GM18517 (cell line): ENCODE measurements at regions not wholly inside any gene's neighbourhood (a gene's known extent, or its start where the extent isn't known, plus 50 kb on each side); places are given as distances from the start of the nearest gene placed in this dataset.

Source experiments
- ATAC-seq: cut with Tn5 transposase; IDR thresholded peaks from one replicate; pipeline ENCODE4 v1.9.1; 2021; ENCODE audit warnings: mild to moderate bottlenecking, moderate library complexity; ENCODE audit not compliant: unreplicated experiment

DNA sequence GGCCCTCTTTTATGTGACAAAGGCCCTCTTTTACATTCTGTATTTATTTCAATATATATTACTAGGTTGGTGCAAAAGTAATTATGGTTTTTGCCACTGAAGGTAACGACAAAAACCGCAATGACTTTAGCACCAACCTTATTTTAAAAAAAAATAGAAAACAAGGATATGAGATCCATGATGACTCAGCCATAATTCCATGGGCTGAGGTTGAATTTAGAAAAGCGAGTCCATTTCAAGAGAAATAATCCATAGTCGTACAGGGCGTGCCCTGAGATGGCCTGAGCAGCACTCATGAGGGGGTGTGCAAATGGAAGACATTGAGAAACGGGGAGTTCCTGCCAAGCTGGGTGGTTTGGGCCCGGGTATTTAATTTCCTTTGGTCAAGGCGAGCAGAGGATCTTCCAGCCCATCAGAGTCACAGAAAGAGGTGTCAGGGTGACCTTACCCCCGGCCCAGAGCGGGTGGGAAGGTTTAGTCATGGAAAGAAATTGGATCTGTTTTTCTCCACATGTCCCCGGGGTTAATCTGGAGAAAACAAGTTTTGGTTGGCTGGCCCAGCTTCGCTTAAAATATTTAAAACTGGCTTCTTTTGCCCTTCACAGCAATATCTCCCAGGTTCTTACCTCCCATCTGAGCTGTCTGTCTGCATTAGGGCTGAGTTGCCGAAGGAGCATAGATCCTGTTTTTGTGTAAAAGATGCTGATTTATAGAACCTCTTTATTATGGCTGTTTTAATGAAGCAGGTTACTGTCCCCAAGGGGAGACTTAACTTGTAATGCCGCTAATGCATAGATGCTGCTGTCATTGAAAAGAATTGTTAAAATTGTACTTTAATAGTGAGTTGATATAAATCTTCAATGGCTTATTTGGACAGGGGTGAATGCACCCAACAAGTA lies 255.6 kb downstream of the PREX1 start:
- no peak for ATAC-seq

DNA sequence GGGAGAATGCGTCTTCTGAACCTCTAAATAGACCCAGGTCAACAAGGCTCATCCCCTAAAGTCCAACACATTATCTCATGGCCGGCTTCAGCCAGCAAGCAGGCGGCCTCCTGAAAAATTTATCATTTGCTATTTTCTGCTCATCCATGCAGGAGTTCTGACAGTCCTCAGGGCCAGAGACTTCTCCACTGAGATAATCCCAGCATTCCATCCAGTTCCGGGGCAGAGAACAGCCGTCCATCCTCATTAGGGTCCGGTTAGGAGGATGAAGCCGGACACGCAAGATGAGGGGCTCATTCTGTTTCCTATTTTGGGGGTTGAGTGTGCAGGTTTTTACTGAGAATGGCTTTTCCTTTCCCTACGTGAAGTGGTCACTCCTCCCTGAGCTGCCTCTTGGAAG lies 258.1 kb downstream of the PREX1 start:
- no peak for ATAC-seq

DNA sequence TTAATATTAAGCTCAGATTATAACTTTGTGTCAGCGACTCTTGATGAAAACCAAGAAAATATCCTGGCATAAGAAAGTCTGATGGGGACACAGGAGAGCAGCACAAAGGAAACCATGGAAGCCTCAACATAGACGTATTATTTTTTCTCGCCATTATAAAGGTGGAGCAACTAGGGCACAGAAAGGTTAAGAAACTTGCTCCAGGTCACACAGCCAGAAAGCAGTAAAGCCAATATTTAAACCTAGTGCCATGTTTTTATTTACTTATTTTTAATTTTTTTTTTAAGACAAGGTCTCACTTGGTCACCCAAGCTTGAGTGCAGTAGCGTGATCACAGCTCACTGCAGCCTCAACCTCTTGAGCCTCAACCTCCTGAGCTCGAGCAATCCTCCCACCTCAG lies 259.3 kb downstream of the PREX1 start:
- ATAC-seq = no peak

DNA sequence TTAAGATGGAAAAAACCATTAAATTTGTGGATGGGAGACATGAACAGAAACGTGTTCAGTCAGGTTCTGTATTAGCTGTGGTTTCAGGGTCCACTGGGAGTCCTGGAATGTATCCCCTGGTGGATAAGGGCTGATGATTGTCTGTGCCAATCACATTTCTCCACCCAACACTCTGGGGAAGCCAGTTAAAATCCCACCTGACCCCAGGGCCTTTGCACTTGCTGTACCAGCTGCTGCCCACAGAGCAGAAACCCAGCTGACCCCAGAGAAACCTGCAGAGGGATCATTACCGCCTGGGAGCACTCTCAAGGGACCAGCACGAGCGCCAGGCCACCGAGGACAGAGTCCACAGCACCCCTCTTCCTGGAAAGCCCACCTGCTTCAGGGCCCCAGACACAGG lies 260.7 kb downstream of the PREX1 start:
- no peak for ATAC-seq

DNA sequence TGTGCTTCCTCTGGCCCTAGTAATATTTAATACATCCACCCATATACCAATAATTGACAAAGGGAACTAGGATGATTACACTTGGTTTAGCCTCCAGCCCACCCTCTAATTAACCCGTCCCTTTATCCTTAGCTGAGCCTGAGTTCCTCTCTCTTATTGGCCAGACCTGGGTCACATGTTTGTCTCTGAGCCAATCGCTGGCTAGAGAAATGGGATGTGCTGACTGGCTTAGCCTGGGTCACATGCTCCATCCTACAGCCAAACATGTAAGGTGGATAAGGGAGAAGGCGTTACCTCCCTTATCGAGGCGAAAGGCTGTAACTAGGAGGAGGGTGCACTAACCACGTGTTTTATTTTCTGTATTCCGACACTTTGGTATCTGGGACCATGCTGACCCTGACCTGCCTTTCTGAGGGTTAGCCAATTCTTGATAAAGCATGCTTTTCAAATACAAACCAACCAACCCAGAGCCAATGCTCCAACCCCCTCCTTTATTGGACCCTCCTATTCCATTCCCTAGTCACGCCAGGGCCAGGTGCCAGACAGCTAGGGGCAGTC lies 262.7 kb downstream of the PREX1 start:
- no peak for ATAC-seq

DNA sequence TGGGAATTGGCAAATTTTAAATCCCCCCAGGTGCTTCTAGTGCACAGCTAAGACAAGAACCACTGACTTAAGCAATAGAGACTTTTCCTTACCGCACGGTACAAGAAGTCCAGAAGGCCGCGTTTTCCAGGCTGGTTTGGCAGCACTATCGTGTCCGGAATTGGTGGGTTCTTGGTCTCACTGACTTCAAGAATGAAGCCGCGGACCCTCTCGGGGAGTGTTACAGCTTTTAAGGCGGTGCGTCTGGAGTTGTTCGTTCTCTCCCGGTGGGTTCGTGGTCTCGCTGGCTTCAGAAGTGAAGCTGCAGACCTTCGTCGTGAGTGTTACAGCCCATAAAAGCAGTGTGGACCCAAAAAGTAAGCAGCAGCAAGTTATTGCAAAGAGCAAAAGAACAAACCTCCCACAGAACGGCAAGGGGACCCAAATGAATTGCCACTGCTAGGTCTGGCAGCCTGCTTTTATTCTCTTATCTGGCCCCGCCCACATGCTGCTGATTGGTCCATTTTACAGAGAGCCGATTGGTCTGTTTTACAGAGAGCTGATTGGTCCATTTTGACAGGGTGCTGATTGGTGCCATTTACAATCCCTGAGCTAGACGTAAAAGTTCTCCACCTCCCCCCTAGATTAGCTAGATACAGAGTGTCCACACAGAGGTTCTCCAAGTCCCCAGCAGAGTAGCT lies 264.5 kb downstream of the PREX1 start:
- ATAC-seq = no peak

DNA sequence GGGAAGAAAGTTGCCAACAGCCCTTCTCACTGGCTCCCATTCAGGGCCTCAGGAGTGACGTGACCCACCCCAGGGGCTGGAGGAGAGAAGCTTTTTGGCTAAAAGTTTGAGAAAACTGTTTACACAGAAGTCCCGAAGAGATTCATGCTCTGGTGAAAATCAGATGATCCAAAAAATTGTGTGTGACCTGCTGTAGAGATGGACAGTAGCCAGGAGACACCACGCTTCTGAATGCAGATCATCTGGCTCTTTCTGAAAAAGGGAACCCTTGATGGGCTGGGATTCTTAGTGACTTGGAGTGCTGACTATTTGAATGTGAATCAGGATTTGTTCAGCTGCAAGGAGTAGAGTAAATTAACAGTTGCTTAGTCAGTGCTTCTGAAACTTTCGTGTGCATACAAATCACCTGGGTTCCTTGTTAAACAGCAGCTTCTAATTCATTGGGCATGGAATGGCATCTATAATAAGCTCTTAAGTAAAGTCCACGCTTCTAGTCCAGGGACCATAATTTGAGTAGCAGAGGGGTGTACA lies 265.1 kb downstream of the PREX1 start:
- no peak for ATAC-seq

DNA sequence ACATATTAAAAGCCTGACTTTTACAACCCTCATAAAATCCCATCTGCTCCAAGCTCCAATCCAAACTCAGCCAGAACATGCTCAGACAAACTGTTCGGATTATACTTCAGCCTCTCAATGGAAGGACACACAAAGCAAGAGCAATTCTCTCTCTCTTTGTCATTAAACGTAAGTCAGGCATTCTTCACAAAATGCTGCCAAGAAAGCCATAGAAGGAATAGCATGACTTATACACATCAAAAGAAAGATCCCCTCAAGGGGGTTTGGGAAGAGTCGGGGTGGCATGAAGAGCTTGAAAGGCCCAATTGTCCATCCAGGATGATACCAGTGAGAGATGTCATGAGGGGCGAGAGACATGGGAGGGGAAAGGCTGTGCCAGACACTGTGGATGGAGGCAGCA lies 268.9 kb downstream of the PREX1 start:
- ATAC-seq = no peak

DNA sequence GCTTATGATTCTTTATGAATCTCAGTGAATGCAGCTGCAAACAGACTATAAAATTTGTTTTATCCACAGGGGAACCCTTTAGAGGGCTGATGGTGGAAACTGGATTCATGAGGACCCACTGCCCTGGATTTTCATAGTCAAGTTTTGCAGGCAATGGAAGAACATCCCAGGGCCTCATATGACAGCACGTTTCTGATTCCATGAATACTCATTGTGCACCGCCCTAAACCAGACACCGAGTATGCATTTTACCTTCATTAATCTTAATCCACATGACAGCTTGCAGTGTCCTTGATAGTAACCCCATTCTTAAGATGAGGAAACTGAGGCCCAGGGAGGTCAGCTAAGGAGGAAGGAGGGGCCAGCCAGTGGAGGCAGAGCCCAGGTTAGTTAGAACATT lies 270.4 kb downstream of the PREX1 start:
- ATAC-seq = no peak

DNA sequence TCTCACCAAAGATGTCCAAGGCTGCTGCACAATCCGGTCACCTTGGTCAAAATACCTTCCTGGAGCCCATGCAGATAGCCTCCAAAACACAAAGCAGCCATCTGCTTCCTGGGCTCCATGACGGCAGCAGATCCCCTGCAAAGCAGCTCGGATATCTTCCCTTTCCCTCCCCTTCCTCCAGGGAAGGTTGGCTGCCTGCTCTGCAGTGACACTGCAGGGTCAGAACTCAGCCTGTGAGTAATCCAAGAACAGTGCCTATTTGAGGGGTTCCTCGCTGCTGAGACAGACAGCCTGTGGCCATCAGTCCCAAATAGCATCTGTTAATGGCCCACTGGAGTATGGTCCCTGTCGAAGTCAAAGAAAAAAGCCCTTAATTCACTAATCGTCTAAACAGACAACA lies 270.8 kb downstream of the PREX1 start:
- ATAC-seq = no peak

DNA sequence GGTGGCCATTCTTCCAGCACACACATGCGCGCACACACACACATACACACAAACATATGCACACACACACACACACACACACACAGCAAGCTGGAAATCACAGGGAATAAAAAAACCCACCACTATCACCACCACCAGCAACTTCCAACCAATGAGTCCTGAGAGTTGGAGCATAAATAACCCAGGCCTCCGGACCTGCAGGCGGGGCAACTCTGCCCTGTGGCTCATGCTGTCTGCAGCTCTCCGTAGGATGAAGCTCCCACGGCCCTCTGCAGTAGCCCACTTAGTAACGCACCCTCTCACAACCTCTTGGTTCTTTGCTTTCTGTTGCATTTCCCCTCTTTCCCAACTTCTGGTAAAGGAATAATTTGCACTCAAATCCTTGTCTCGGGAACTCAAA lies 275.2 kb downstream of the PREX1 start:
- ATAC-seq = no peak

DNA sequence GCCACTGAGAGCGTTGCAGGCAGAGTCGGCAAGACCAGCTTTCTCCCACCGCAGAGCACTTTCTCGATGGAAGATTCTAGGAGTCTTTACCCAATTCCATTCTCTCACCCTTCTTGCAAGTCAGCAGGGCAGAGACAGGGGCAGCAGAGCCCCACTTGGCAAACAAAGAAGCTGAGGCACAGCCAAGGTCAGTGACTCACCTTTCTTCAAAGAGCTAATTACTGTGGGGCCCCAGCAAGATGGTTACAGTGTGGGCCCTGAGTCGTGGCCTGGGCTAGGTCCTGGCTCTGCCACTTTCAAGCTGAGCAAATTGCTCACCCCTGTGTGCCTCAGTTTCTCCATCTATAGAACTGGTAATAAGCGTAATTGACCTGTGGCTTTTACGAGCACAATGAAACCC lies 277.0 kb downstream of the PREX1 start:
- no peak for ATAC-seq

DNA sequence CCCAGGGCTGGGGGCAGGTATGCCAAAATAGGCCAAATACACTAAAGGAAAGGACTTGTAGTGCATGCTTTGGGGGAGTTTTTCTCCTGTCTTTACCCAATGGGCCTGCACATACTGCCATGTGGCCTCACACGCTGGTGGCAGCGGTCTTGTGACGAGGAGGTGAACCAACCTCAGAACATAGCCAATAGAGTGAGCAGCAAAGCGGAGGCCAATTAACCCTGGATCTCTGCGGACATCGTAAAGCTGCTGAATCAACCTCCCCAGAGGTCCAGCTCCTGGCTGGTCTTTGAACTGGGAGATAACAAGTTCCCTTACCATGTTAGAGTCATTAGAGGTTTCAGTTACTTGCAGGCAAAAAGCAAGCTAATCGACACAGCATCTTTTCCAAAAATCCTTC lies 280.1 kb downstream of the PREX1 start:
- no peak for ATAC-seq

DNA sequence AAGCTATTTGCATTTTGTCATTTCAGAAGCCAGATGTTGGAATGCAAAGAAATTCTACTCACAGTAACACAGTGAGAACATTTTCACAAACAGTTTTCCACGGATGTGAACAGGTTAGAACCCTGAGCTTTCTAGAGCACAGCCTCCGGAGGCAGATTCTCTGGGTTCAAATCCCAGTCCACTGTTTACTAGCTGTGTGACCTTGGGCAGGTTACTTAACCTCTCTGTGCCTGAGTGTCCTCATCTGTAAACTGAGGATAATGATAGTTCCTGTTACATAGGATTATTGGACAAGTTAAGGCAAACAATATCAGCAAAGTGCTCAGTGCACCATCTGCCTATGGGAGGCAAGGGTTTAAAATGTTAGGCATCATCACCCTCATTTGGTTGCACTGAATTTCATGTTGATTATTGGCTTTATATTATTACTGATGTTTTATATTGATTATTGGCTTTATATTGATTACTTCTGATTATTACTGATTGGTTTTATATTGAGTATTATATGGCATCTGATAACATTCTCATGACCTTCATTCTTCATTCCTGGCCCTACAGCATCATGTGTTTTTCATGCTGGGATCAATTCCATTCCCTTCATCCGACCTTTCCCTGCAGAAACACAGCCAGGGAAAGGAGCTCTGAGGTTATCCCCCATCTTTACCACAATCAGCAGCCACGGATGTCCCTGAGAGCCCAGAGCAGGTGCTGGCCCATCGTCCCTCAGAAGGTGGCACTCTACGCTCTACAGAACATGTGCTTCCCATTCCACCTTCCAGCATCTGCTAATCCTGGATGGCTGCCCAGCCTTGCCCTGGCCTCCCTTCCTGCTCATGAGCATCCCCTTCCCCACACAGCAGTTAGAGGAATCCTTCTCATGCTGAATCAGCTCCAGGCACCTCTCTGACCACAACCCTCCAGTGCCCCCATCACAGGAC lies 283.1 kb downstream of the PREX1 start:
- ATAC-seq = no peak

DNA sequence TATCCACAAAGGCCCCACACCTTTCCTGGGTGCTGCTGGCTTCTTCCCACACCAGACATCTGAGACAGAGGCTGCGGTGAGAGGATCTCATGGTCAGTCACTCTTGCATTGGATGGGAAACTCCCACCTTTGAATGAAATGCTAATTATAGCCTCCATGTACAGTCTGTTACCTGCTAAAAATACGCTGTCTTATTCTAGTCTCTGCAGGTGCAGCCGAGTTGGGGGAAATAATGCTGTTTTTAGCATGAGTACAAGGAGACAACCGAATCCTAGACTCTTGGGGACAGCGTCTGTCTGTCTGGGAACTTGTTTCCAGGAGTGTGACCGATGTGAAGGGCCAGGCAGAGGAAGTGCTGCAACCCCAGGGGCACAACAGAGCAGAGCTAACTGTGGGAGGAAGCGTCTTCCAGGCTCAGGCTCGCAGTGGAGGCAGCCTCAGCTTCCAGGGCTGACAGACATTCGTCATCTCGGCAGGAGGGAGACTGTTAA lies 286.2 kb downstream of the PREX1 start:
- no peak for ATAC-seq

DNA sequence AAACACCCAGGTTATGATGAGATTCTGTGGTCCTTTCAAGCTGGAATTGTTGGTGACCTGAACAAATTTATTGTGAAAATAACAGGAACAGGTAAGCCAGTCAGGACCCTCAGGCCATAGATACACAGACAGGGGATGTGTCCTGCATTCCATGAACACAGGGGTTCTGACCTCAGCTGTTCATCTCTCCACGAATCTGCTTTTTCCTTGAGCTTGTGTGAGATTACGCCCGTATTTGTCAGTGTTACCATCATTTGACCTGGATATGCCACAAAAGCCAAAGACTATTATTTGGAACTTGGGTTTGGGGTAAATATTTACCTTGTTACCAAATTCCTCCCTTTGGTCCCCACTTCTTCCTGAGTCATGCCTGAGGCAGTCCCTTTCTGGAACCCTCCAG lies 288.9 kb downstream of the PREX1 start:
- ATAC-seq = no peak

DNA sequence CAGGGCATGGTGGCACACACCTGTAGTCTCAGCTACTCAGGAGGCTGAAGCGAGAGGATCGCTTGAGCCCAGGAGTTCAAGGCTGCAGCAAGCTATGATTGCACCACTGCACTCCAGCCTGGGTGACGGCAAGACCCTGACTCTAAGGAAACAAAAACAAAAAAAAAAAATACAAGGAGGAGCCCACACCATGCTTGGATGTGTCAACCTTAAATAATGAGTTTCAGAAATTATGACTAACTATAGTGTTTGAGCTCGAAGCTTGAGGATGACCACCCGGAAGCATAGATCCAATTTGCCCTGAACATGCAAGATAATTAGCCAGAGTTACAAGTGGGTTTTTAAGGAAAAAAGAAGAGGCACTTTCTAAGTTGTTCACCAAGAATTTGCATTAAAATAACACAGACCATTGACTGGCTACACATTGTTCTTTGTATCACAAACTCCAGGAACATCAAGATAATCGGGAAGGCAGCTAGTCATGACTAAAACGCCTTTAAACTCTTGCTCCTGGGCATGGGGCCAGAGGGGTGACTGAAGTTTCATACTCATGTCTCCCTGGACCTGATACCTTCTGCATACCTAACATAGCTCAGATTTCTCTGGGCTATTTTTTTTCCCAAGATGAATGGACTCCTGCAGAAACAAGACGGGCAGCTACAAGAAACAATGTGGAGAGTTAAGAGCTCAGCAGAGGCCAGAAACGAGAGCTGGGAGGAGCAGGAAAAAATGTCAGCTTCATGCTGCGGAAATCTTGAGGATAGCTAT lies 289.6 kb downstream of the PREX1 start:
- no peak for ATAC-seq

DNA sequence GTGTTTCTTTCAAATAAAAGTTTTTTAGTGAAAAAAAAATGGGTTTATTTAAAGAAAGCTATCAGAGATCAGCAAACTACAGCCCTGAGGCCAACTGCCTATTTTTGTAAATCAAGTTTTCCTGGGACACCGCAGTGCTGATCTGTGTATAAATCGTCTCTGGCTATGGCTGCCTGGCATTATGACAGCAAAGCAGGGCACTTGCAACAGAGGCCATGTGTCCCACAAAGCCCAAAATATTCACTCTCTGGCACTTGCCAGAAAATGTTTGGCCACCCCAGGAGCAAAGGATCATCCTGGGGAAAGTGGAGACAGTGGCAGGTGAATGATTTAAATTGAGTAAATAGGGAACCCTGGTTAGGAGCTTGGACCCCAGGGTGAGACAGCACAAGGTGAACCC lies 291.6 kb downstream of the PREX1 start:
- ATAC-seq = no peak

DNA sequence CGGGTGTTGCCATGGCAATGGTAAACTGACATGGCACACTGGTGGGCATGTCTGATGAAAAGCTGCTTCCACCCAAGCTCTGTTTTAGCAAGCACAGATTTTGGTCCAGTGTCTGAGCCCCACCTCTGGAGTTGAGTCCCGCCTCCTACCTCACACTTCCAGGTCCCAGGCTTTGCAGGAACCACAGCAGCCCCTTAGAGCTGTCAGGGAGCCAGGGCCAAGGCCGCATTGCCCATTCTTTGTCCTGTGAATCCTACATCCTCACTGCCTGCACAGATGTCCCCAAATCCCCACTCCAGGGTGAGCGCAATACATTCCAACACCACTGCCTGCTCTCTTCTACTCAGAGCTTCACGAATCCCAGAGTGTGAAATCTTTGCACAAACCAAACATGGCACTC lies 292.2 kb downstream of the PREX1 start:
- ATAC-seq = no peak

DNA sequence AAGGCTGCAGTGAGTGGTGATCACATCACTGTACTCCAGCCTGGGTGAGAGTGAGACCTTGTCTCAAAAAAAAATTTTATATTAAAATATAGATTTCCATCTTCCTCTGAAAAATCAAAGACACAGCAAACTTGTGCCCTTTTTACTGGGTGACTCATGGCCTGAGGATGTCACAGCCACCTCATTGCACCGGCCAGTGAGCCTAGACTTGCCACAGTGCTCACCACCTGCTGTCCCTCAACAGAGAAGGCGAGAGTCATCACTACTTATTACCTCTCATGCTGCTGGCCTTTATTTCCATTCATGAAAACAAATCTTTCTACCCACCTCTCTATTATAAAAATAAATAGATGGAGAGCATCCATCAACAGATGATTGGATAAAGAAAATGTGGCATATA lies 295.8 kb downstream of the PREX1 start:
- no peak for ATAC-seq
